ENCODE measurements at regions not wholly inside any gene's neighbourhood (a gene's known extent, or its start where the extent isn't known, plus 50 kb on each side); places are given as distances from the start of the nearest gene placed in this dataset.

DNA sequence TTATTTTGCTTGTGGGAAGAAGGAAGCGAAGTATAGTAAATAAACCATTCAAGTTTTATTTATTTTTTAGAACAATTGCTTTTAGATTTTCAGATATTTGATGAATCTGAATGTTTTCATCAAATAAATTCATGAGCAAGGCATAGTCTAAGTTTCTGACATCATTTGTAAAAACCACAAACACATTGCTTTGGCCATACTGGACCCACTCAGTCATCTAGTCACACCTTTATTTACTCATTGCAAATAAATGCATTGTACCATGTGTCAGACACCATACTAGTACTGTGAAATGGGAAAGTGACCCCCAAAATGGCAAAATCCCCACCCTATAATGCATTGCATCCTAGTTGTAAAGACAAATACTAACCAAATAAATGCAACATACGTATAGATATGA is 449.1 kb upstream of the SMIM31 start:
- H3K4me2 ChIP-seq = no peak overlapping the region
- TF ChIP-seq, protein P1, sequence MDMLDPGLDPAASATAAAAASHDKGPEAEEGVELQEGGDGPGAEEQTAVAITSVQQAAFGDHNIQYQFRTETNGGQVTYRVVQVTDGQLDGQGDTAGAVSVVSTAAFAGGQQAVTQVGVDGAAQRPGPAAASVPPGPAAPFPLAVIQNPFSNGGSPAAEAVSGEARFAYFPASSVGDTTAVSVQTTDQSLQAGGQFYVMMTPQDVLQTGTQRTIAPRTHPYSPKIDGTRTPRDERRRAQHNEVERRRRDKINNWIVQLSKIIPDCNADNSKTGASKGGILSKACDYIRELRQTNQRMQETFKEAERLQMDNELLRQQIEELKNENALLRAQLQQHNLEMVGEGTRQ (IDR thresholded peaks at IDR 0.05) = no peak
- no peak for TF ChIP-seq POLR2A (IDR thresholded peaks at IDR 0.05; ENCODE audit: low read length)
- TF ChIP-seq KDM5A (IDR thresholded peaks at IDR 0.05) = no peak
- no peak for TF ChIP-seq CHD4 (IDR thresholded peaks at IDR 0.05; ENCODE audit: borderline replicate concordance)
- no peak for TF ChIP-seq FOSB (CRISPR knock-in tag; IDR thresholded peaks at IDR 0.05)
- no peak for TF ChIP-seq ESRRA (IDR thresholded peaks at IDR 0.05; ENCODE audit: borderline replicate concordance, low read length)
- TF ChIP-seq, protein P2, sequence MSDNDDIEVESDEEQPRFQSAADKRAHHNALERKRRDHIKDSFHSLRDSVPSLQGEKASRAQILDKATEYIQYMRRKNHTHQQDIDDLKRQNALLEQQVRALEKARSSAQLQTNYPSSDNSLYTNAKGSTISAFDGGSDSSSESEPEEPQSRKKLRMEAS (IDR thresholded peaks at IDR 0.05) = no peak
- no peak for TF ChIP-seq PHF8 (IDR thresholded peaks at IDR 0.05; ENCODE audit: borderline replicate concordance, low read depth)
- H3K4me3 ChIP-seq = no peak overlapping the region
- H3K27ac ChIP-seq = no peak overlapping the region
- WGBS (ENCODE audit: missing lambda C conversion rate) = 24% methylated on average over 2 of the region's 2 CpGs
- ChIA-PET CTCF (no interaction called here), POLR2A (no interaction called here)
- ATAC-seq (no peak), FAIRE-seq (no peak), DNase-seq (ENCODE audit: low read depth in 1 of 2, low spot score in 1 of 2) (peak in 1 of 2 experiments; percentile 1)
- no peaks in the 10 kb centered on the region for H3K9me3 ChIP-seq
- H3K4me1 ChIP-seq = no peaks in the 10 kb centered on the region

DNA sequence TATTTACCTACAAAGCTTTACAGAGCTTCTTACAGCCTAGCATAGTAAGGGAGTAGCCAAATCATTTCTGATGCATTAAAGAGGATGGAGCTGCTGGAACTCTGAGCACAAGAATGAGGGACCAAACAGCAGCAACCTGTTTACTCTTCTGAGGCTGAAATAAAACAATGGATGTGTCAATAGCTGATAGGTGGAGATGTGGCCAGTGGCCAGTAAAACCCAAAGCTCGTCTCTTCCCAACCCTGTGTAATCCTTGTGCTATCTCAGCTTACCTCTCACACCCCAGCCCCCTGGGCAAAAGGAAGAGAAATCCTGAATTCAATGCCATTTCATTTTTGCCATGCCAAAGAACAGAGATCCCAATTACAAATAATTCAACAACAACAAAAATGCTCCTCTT is 446.7 kb upstream of the SMIM31 start:
- H3K27ac ChIP-seq = no peak overlapping the region
- no peaks in the 10 kb centered on the region for H3K9me3 ChIP-seq
- no peaks in the 10 kb centered on the region for H3K4me1 ChIP-seq
- H3K4me3 ChIP-seq = no peak overlapping the region
- no peak for DNase-seq (ENCODE audit: low read depth in 1 of 2, low spot score in 1 of 2)
- CTCF ChIA-PET = no interaction called here
- WGBS (ENCODE audit: missing lambda C conversion rate) = 13% methylated on average over 1 of the region's 1 CpG
- POLR2A ChIA-PET = no interaction called here
- ATAC-seq = no peak
- no peak for FAIRE-seq
- H3K4me2 ChIP-seq = no peak overlapping the region
- TF ChIP-seq NFE2L2 (conservative IDR thresholded peaks at IDR 0.05; ENCODE audit: low read length) = no peak
- TF ChIP-seq CEBPB (IDR thresholded peaks at IDR 0.05) = no peak
- no peak for TF ChIP-seq RCOR1 (IDR thresholded peaks at IDR 0.05; ENCODE audit: low read depth, low read length)
- TF ChIP-seq EHF (CRISPR knock-in tag; IDR thresholded peaks at IDR 0.05) = no peak
- TF ChIP-seq, protein P3, sequence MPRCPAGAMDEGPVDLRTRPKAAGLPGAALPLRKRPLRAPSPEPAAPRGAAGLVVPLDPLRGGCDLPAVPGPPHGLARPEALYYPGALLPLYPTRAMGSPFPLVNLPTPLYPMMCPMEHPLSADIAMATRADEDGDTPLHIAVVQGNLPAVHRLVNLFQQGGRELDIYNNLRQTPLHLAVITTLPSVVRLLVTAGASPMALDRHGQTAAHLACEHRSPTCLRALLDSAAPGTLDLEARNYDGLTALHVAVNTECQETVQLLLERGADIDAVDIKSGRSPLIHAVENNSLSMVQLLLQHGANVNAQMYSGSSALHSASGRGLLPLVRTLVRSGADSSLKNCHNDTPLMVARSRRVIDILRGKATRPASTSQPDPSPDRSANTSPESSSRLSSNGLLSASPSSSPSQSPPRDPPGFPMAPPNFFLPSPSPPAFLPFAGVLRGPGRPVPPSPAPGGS (IDR thresholded peaks at IDR 0.05) = no peak
- TF ChIP-seq TFCP2L1 (CRISPR knock-in tag; IDR thresholded peaks at IDR 0.05) = no peak
- TF ChIP-seq POLR2AphosphoS2 (conservative IDR thresholded peaks at IDR 0.05; ENCODE audit: low read length) = no peak
- TF ChIP-seq, protein P2 (IDR thresholded peaks at IDR 0.05) = no peak
- TF ChIP-seq ESRRA (IDR thresholded peaks at IDR 0.05; ENCODE audit: borderline replicate concordance, low read length) = no peak
- no peak for TF ChIP-seq MAZ (IDR thresholded peaks at IDR 0.05; ENCODE audit: borderline replicate concordance, low read depth, low read length)
- TF ChIP-seq, protein P4, sequence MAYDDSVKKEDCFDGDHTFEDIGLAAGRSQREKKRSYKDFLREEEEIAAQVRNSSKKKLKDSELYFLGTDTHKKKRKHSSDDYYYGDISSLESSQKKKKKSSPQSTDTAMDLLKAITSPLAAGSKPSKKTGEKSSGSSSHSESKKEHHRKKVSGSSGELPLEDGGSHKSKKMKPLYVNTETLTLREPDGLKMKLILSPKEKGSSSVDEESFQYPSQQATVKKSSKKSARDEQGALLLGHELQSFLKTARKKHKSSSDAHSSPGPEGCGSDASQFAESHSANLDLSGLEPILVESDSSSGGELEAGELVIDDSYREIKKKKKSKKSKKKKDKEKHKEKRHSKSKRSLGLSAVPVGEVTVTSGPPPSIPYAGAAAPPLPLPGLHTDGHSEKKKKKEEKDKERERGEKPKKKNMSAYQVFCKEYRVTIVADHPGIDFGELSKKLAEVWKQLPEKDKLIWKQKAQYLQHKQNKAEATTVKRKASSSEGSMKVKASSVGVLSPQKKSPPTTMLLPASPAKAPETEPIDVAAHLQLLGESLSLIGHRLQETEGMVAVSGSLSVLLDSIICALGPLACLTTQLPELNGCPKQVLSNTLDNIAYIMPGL (CRISPR knock-in tag; IDR thresholded peaks at IDR 0.05; ENCODE audit: borderline replicate concordance) = no peak
- no peak for TF ChIP-seq KDM5A (IDR thresholded peaks at IDR 0.05)
- no peak for TF ChIP-seq JUNB (IDR thresholded peaks at IDR 0.05)
- no peak for TF ChIP-seq TP53 (CRISPR knock-in tag; IDR thresholded peaks at IDR 0.05)
- TF ChIP-seq RNF2 (IDR thresholded peaks at IDR 0.05; ENCODE audit: borderline replicate concordance, low read depth) = no peak

DNA sequence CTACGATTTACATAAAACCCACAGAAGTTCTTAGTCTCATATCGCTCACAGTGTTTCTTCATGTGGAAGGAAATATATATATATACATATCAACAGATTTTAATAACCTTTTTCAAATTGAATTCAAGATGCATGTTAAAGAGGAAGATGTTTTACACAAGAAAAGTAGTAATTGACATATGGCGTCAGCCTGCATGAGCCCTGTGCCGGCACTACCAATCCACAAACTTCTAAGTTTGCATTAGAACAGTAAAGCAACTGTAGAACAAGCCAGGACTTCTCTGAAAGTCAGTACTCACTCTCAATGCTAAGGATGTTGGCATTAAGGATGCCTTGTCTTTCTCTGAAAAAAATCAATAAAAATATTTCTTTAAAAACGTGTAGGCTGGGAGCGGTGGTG is 441.3 kb upstream of the SMIM31 start:
- ChIA-PET CTCF (no interaction called here), POLR2A (no interaction called here)
- DNase-seq (ENCODE audit: low read depth in 1 of 2, low spot score in 1 of 2) = no peak
- Histone ChIP-seq H3K4me1 (no peaks in the 10 kb centered on the region), H3K4me2 (no peak overlapping the region), H3K4me3 (no peak overlapping the region), H3K9me3 (no peaks in the 10 kb centered on the region), H3K27ac (no peak overlapping the region)
- no peak for ATAC-seq
- no peak for FAIRE-seq
- TF ChIP-seq, protein P5, sequence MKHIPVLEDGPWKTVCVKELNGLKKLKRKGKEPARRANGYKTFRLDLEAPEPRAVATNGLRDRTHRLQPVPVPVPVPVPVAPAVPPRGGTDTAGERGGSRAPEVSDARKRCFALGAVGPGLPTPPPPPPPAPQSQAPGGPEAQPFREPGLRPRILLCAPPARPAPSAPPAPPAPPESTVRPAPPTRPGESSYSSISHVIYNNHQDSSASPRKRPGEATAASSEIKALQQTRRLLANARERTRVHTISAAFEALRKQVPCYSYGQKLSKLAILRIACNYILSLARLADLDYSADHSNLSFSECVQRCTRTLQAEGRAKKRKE (CRISPR knock-in tag; IDR thresholded peaks at IDR 0.05; ENCODE audit: low read depth) = no peak
- TF ChIP-seq EP300 (IDR thresholded peaks at IDR 0.05) = no peak
- TF ChIP-seq, protein P3 (IDR thresholded peaks at IDR 0.05) = no peak
- TF ChIP-seq EHF (CRISPR knock-in tag; IDR thresholded peaks at IDR 0.05) = no peak
- WGBS (ENCODE audit: missing lambda C conversion rate) = 46% methylated on average over 6 of the region's 6 CpGs

All from A549 (cell line).